ENCODE measurements at regions not wholly inside any gene's neighbourhood (a gene's known extent, or its start where the extent isn't known, plus 50 kb on each side); places are given as distances from the start of the nearest gene placed in this dataset.
A peak's percentile ranks its signal among the peaks of the same experiment; 100 is the strongest.

DNA sequence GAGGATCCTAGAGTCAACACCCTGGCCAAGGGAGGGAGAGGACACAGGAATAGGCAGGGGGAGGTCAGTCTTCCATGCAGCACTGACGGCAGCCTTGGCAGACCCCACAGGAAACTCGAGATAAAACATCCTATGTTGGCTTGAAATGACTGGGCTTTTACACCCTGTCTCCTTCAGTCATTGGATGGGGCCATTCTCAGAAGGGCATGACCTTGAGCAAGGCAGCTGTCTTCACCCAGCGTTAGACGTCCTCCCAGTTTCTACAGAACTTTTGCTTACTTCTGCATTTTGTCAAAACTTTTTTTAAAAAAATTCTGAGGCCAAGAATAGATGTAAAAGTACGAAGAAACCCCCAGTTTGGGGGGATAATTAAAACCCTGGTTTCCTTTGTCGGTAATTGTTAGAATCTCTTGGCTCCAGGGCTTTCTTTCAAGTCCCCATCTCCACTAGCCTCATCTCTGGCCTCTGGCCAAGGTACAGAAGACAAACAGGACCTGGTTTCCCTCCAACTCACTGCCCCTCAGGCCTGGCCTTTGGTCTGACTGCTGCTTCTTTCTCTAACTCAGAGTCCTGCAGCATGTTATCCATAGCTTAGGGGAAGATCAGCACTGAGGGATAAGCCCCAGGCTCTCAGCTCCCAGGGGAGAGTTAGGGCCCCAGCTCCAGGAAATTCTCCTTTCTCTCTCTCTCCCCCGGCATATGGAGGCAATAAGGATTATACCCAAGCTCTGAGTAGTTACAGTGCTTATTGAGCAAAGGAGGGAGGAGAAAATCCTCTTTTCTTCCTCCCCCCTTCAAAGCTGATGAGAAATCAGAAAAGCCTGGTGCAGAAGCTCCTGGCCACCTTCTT, 51.6 kb upstream of the KCND3 start:
- no peak for DNase-seq (ENCODE audit: low spot score)

DNA sequence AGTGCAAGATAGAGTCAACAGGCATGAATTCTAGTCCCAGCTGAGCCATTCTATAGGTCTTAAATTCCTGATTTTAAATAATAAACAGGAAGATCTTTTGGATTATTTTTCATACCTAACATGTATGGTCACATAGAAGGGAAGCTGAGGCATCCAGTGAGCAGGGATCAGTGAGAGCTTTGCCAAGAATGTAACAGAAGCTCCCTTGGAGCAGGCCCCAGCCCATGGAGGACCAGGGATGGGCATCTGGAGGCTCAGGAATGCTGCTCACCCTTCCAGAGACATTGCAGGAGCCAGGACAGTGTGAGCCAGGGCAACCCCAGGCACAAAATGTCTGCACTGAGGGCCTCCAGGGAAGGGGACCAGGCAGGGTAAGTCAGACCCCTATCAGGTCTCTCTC, 54.4 kb upstream of the KCND3 start:
- DNase-seq (ENCODE audit: low spot score), result no peak

DNA sequence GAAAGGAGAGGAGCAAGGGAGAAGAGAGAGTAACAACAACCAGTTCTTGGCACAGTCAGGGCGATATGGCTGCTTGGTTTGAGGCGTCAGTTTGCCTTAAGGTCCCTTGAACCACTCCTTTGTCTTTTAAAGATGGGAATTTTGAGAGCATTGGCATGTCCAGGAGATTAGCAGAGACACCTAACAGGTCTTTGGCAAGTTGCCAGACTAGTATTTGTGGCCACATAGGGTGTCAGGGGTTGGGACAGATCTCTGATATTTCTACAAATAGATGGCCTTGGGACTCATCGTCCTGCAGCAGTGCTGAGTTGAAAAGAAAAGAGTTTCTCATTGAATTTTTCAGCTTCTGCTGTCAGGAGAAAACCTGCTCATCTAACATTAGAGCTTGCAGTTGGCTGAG, 55.3 kb upstream of the KCND3 start:
- DNase-seq (ENCODE audit: low spot score), result peak; percentile 3

DNA sequence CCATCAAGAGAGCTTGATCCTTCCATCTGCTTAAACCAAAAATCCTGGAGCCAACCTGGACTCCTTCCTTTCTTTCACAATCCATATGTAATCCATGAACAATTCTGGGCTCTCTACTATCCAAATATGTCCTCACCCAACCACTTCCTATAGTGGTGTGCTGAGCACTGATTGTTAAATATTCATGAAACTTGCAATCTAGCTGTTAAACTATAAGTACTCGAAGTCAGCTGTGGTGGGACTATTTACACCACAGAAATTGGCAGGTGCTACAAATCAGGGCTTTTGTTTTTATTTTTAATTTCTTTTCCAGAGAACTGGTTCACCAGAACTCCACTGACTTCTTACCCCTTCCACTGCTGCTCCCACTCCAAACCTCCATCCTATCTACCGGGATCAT, 57.2 kb upstream of the KCND3 start:
- DNase-seq (ENCODE audit: low spot score), result no peak

DNA sequence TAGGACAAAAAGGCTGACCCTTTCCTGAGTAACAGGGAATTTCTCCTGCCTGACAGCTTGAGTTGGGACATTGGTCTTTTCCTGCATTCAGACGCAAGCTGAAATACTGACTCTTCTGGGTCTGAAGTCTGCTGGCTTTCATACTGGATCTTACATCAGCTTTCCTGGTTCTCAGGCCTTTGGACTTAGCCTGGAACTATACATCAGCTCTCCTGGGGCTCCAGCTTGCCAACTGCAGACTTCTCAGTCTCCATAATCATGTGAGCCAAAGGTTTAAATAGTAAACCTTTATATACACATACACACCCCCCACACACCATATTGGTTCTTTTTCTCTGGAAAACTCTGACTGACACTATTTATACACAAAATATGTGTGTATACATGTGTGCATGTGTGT, 59.0 kb upstream of the KCND3 start:
- DNase-seq (ENCODE audit: low spot score), result no peak

DNA sequence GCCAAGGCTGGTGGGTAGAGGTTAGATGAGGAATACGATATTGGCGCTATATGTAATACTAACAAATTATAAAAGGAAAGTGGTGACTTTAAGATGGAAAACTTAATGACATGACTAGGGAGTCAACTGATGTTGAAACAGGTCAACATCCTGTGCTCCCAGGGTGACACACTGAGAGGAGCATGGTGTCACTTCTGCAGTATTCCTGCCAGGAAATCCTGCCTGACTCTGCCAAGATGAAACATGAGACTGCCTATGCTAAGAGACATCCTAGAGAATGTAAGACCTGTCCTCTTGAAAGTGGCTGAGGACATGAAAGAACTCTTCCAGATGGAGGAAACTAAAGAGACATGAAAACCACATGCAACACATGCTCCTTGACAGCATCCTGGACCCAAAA, 65.0 kb upstream of the KCND3 start:
- no peak for DNase-seq (ENCODE audit: low spot score)

DNA sequence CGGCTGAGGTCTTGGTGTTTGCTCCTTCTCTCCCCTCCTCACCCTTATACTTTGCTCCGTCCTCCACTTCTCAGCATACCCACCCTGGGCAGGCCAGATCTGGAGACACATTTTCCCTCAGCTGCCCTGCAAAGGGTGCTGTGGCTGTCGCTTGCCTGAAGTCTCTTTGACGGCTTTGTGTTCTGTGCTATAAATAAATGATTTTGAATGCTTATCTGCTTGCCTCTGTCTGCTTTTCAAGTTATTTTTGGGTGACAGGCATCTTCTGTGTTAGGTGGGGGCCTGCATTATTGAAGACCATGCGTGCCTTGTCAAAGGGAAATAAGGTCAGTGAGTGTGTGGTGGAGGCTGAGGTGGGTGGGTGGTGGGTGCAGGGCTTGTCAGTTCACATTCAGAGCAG, 66.9 kb upstream of the KCND3 start:
- DNase-seq (ENCODE audit: low spot score), result no peak

DNA sequence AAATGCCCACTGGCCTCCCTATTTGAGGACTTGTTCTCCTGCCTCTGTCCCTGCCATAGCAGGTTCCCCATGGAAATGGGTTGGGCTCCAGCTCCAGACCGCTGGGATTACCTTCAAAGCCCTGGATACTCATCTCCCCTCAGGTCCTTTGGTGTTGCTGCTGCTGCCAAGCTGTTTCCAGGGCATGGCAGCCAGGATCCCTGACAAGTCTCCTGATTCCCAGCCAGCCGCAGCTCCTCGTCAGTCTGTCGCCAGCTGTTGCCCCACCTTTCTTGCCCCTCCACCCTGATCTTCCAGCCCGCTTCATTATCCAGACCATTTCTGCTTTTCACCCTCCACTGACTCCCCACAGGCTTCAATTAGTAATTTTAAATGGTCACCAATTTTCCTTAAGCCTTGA, 68.3 kb upstream of the KCND3 start:
- no peak for DNase-seq (ENCODE audit: low spot score)

DNA sequence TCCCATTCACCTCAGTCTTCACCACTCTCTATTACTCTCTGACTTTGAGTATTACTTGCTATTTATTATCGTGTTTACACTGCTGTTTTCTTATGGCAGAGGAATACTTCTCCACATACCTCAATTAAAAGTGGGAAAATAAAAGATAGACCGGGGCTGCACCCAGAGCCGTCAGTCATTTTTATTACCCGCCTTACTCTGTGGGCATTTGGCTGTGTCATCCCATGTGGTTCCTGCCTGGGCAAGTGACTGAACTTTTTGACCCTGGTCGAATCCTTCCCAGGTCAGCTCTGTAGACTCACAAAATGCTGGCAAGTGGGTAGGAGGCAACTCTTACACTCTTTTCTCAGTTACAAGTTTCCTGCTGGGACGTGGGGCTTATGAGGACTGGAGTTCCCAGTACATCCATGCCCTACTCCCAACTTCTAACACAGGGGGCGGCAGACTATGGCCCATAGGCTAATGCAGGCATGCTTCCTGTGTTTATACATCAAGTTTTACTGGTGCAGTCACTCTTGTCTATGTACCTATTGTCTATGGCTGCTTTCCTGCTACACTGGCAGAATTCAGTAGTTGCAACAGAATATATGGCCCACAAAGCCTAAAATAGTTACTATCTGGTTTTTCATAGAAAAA, 69.5 kb upstream of the KCND3 start:
- DNase-seq (ENCODE audit: low spot score), result no peak

DNA sequence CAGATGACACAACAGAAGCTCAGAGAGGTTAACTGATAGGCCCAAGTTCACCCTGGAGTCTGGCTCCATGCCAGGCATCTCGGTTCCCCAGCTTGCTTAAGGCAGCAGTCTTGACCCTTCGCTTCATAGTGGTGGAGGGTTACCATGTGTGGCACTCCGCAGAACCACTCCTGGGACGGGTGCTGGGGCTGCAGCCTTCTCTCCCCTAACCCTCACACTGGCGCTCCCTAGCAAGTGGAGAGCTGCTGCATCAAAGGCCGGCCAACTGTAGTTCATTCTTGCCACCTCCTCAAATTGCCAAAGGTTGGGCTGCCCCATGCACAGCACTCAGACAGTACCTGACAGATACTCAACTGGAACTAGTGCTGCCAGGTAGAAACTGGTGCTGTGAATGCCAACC, 70.2 kb upstream of the KCND3 start:
- DNase-seq (ENCODE audit: low spot score), result no peak

DNA sequence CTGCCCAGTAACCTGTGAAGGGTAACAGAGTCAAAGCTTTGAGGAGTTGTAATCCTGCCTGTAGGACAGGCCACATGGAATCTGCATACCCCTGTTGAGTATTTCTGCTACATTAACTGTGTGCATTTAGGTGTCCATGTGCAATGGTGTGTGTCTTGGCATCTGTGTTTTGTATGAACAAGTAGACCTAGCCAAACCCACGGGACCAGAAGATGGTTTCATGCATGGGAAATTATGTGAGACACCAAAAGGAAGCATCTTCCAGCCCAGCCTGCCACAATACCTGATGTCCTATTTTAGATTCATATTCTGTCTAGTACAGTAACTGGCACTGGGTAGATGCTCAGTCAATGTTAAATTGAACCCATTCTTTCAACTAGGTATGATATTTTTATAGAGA, 70.8 kb upstream of the KCND3 start:
- no peak for DNase-seq (ENCODE audit: low spot score)

DNA sequence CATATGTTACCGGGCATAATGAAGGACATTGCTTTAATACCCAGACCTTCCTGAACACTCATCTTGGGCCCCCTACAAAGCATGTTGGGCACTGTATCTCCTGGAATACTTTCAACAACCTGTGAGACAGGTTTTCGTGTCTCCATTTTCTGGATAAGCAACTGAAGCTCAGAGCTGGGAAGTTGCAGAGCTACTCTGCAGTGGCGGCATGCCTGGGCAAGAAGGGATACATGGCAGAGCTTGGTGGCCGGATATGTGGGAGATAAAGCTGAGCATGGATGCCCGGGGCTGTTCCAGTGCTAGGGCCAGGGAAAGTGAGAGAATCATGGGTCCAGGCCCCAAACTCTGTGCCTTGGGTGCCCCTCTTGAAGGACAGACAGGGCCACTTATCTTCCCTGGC, 71.6 kb upstream of the KCND3 start:
- no peak for DNase-seq (ENCODE audit: low spot score)

DNA sequence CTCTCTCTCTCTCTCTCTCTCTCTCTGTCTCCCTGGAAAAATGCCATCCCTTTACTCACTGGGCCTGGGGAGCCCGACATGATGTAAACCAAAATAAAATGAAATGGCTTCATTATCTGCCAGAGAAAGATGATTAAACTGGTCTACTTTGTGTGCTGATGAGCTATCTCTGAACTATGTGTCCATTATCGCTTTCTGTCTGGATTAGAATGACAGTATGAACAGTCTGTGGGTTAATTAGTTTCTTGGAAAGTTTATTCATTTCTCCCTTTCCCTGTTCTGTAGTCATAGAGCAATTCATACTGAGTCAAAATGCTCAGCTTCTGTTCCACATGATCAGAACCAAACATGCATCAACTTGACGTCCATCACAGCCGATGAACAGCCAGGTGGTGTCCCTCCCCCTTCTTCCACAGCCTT, 72.4 kb upstream of the KCND3 start:
- DNase-seq (ENCODE audit: low spot score), result no peak

DNA sequence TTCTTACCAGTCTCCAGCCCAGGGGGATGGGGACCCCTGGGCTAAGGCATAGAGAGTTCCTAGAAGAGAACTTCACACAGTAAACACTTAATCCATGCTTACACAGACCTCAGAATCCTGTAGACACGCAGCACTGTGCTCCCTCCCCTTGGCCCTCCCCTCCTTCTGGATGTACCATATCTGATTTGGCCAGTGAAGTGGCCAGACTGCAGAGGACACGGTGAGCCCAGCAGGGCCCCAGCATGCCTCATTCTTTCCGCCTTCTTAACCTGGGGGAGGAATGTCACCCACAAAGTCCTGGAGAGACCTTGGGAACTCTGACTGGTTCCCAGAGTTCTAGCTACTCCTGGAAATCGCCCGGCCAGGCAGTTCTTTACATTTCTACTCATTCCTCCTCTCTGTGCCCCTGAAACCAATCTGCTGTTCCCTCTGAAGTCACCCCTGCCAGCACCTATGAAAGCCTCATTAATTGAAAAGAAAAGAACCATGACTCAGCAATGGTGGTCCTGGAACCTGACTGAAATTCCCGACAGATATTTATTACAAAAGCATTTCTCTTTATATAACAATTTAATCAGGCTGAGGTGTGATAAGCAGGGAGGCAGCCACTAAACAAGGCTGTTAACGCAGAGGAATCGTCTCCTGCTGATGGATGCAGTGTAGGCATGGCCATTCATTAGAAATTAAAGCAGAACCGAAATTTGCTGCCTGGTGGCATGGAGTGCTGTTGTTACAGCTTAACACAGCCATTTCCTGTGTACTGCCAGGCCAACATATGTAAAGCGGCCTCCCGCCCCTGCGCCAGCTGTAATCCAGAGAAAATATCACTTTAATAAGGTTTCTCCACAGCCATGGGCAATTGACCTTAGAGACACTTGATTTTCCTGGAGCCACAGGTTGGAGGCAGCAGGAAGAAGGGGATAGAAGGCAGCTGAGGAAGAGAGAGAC, 74.6 kb upstream of the KCND3 start:
- DNase-seq (ENCODE audit: low spot score), result no peak

DNA sequence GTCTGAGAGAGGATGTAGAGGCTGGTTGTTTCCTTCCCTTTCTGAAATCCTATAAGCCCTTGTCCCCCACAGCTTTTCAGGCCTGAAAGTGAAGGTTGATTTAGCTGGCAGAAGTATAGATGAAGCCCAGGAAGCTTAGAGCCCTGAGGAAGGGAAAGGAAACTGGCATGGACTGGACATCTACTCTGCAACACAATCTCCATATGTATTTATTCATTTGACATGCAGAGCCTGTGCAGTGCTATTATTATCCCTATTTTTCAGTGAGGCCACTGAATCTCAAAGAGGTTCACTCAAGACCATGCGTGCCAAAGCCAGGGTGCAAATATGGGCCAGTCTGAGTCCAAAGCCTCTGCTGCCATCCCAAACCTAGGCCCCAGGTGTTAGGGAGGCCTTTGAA, 78.5 kb upstream of the KCND3 start:
- no peak for DNase-seq (ENCODE audit: low spot score)

DNA sequence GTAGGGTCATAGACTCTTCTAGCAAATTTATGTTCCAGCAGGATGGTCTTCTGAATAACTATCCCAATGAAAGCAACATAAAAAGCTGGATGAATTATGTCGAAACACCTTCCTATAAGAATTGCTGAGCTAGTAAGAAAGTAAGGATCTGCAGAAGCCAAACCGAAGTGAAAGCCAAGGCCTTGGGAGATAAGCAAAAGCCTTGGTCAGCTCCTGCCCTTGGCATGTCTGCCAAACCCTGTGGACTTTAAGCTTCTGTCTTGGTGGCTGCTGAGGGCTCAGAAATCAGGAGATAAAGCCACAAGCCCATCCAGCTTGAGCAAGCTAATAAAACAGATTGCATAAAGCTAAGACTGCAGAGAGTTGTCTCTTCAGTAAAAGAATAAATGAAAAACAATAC, 81.2 kb upstream of the KCND3 start:
- no peak for DNase-seq (ENCODE audit: low spot score)

DNA sequence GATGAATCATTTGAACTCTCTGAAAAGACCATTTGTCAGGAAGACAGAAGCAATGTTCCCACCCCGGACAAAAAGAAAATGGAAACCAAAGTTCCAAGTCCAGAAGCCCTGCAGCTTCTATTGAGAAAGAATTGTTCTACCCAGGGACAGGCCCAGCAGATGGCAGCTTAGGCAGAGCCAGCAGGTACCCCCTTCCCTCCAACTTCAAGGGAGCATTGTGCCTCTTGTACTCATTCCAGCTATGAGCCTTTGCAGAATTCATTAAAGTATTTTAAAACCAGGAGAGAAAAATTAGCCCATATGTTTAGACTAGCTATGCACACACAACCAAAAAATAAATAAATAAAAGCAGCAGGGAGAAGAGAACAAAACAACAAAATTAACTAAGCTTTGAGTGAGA, 85.2 kb upstream of the KCND3 start:
- no peak for DNase-seq (ENCODE audit: low spot score)

DNA sequence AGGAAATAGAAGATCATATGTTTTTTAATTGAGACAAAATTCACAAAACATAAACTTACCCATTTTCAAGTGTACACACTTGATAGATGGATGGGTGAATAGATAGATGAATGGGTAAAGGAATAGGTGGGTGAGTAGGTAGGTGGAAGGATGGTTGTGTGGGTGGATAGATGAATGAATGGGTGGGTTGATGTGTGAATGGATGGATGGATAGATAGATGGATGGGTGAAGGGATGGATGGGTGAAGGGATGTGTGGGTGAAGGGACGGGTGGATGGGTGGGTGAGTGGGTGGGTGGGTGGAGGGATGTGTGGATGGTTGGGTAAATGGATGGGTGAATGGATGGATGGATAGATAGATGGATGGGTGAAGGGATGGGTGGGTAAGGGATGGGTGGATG, 86.1 kb upstream of the KCND3 start:
- DNase-seq (ENCODE audit: low spot score), result no peak

DNA sequence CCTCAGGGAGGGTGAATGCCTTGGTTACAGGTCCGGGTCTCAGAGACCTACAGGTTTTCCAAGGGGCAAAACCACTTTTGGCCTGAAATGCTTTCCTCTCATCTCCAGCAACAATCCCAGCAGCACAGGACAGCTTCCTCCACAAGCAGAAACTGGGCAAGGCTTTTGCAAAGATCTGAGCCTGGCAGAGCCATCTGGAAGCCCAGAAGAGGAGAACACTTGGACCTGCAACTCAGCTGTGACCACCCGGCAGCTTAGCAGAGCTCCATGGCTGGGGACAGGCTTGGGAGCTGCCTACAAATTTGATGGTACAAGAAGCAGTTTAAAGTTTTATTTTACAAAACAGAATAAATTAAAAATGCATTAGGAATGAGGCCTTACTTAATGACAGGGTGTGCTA, 90.0 kb upstream of the KCND3 start:
- DNase-seq (ENCODE audit: low spot score), result no peak

DNA sequence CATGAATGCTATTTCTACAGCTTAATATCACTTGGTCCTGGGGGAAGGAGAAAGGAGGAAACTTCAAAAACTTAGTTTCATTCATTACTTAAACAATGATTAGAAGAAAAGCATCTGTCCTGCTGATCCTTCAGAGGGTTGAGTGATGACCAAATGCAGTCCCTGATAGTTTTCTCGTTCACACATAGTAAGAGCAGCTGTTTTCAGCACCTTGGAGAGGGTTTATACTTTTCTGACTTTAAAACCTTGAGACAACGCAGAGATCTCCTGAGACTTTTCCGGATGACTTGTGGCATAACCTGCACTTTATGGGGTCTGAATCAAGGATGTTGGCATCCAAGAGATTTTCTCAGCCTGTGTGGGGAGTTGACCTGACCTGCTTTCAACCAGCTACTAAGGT, 94.0 kb upstream of the KCND3 start:
- no peak for DNase-seq (ENCODE audit: low spot score)

DNA sequence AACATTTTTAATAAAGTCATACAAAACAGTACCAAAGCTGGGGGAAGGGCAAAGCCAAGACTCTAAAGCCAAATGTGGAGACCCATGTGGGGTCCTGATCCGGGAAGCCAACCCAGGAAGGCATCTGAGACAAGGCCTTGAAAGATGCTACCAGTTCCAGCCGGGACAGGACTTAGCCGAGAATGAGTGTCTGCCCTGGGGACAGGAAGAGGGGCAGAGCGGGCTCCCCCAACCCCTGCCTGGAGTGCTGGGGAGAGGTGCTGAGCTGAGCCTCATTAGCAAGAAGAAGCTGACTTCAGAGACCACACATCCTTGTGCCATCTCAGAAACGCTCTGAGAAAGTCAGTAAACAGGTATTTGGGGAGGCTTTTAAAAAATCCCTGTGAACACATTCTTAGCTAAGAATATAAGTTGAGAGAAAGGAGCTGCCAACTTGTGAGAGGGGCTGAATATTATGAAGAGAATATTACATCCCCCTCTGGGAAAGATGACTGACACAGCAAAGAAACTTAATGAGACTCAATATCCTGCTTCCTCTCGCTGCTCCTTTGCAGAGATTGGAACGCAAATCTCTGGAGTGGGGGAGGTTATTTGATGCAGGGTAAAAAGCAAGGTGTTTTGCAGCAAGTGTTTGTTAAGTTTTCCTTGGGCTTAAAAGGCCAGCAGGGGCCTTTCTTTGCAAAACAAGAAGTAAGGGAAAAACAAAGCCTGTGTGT, 103.3 kb upstream of the KCND3 start:
- DNase-seq (ENCODE audit: low spot score), result no peak

DNA sequence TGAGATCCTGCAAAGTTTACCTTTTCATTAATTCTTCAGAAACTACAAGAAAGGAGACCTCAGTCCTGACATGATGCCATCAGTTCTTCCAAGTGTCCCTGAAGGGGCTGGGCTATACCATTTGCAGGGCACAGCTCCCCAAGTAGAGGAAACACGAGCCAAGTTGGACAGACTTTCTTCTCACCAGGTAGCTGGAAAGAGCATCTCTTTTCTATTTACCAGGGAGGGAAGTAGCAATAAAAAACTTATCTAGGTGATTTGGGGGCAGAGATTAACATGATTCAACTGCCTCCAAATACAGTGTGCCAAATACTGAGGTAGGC, 103.9 kb upstream of the KCND3 start:
- DNase-seq (ENCODE audit: low spot score), result no peak
